Stimulated activated CD8-positive, alpha-beta memory T cell treated with anti-CD3 and anti-CD28 coated beads, Interleukin-12 subunit alpha, Interleukin-12 subunit beta, amount 100 ng/mL, for 24 hours (primary cell): ENCODE measurements at regions not wholly inside any gene's neighbourhood (a gene's known extent, or its start where the extent isn't known, plus 50 kb on each side); places are given as distances from the start of the nearest gene placed in this dataset.
"Not testable (repeated sequence)": the region's sequence is repeated elsewhere in the genome, so short reads cannot be mapped to it uniquely, and the experiment has no call there.

ENCODE experiments used
- DNase-seq: peaks from one replicate; pipeline ENCODE4 v3.0.0-alpha.2; 2020; ENCODE audit errors: extremely low read depth

DNA sequence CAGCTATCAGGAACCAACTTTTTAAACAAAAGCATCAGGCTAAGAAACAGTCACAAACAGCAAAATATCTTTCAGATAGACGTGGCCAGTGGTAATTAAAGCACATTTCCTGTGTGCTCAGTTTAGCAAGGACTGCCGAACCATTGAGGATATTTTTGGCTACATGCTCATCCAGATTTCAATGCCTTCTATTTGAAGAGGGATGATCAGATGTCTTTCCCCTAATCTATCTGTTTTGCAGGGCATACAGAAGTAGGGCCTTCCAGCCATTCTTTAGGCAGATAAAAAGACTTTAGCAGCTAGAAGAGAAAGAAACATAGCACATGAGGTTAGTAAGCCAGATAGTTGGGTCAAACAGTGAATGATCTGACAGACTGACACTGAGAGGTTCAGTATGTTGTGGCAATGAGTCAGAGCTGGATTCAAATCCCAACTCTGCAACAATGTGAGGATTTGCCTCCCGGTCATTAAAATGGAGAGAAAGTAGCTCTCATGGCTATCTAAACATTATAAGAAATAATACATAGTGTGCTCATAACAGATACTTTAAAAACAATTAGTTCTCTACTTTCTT is 100.0 kb upstream of the PRKG2 start:
- no peak for DNase-seq

DNA sequence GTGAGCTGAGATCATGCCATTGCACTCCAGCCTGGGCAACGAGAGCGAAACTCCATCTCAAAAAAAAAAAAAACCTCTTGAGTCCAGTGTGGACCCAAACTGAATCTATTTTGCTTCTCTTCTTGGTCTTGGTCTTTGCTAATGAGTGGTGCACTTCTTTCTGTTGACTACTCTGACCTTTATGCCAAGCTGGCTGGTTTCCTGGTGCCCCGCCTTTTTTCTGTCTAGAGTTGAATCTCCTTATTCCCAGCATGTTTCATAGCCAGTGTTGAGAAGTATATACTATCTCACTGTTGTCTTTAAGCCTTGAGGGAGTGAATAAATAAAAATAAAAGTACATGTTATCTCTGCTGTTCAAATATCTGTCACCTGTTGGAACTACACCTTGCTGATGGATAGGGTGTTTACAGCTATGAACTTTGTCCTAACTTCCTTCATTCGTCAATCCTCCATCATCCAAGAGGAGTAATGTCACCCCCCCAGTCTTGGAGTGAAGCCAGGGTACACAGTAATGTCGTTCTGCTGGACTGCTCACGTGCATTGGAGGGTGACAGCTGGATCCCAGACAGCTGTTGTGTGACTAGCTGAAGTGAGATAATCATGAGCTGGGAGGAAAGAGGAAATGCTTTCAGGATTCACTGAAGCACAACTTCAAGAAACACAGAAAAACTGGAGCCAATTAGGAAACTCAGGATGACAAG is 99.3 kb upstream of the PRKG2 start:
- DNase-seq: no peak

- no peak for DNase-seq
These were observed 93.0 kb upstream of the PRKG2 start for GRCh38 chr4:81307991-81308390.

DNA sequence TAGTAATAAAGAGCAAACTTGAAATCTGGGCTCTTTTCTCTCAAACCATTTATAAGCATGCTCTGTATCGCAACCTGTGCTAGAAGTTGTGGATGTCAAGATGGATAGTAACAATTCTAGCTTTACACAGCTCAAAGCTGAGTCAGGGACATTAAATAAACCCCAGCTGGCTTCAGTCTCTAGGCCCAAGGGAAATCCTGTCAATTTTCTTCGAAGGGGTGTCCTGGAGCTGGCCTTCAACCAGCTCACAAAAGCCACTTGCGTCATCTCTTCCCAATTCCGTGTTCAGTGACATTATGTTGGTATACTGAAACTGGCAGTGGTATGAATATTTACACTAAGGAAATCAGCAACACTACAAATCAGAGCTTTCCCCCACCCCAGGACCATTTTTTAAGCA is 89.8 kb upstream of the PRKG2 start:
- DNase-seq: no peak

DNA sequence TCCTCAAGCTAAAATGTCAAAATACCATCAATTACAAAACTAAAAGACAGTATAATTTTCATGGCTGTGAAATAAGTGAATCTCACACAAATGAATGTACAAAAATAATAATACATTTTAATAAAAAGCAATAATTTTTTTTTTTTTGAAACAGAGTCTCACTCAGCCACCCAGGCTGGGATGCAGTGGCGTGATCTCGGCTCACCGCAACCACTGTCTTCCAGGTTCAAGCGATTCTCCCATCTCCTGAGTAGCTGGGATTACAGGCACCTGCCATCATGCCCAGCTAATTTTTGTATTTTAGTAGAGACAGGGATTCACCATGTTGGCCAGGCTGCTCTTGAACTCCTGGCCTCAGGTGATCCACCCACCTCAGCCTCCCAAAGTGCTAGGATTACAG is 85.3 kb upstream of the PRKG2 start:
- DNase-seq: not testable (repeated sequence)

DNA sequence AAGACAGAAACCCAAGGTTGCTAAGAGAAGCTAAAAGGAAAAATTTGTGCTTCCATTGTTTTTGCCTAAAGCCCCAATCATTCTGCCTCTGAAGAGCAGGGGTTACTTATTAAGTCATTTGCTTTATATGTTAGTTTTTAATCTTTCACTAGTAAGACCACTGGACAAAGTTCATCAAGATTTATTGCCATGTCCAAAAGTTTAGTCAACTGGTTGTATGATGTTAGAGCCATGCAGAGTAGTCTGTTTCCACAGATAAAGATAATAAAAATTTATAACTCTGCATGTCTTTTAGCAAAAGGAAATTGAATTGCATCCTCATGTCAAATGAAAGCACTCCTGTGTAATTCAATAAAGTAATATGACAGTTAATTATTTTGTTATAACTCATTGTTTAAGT is 75.8 kb upstream of the PRKG2 start:
- DNase-seq: no peak

- no peak for DNase-seq
These were observed 72.1 kb upstream of the PRKG2 start for GRCh38 chr4:81287101-81287500.

DNA sequence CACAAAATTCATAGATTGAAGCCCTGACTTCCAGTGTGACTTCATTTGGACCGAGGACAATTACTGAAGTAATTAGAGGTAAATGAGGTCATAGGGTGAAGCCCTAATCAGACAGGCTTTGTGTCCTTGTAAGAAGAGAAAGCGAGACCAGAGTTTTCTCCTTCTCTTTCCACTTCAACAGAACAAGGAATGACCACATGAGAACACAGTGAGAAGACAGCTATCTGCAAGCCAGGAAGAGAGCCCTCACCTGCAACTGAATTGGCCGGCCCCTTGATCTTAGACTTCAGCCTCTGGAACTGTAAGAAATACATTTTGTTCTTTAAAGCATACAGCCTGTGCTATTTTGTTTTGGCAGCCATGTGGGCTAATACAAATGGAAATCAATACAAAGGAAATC is 67.1 kb upstream of the PRKG2 start:
- DNase-seq: no peak

- DNase-seq: no peak
These were observed 59.4 kb upstream of the PRKG2 start for GRCh38 chr4:81274460-81274859.

- DNase-seq: no peak
These were observed 57.6 kb upstream of the PRKG2 start for GRCh38 chr4:81272671-81273070.
